Mucosa of rectum (tissue), 2 donors: ENCODE measurements at regions not wholly inside any gene's neighbourhood (a gene's known extent, or its start where the extent isn't known, plus 50 kb on each side); places are given as distances from the start of the nearest gene placed in this dataset.
"Not testable (repeated sequence)": the region's sequence is repeated elsewhere in the genome, so short reads cannot be mapped to it uniquely, and the experiment has no call there.

ENCODE experiments used
- H3K27ac ChIP-seq, 2 donors: one replicate each; pipeline ENCODE4 v1.7.0; 2013; ENCODE audit warnings: inconsistent platforms in 2 of 2, low read depth in 2 of 2, low read length in 2 of 2
- H3K27me3 ChIP-seq, 2 donors: one replicate each; pipeline ENCODE4 v1.7.0; 2013; ENCODE audit warnings: low read length in 2 of 2; ENCODE audit not compliant: control insufficient read depth in 2 of 2, insufficient read depth in 2 of 2
- H3K36me3 ChIP-seq, 2 donors: one replicate each; pipeline ENCODE4 v1.7.0; 2013; ENCODE audit warnings: low read length in 2 of 2; ENCODE audit not compliant: control insufficient read depth in 2 of 2, insufficient read depth in 2 of 2
- H3K4me1 ChIP-seq, 2 donors: one replicate each; pipeline ENCODE4 v1.7.0; 2013; ENCODE audit warnings: low read length in 2 of 2, mild to moderate bottlenecking in 1 of 2; ENCODE audit not compliant: control insufficient read depth in 2 of 2, insufficient read depth in 2 of 2
- H3K4me3 ChIP-seq, 2 donors: one replicate each; pipeline ENCODE4 v1.7.0; 2013; ENCODE audit warnings: low read length in 2 of 2
- H3K9ac ChIP-seq, 2 donors: one replicate each; pipeline ENCODE4 v1.7.0; 2013; ENCODE audit warnings: low read length in 2 of 2, low read depth in 1 of 2, mild to moderate bottlenecking in 1 of 2
- H3K9me3 ChIP-seq, 2 donors: one replicate each; pipeline ENCODE4 v1.7.0; 2013; ENCODE audit warnings: low read length in 2 of 2; ENCODE audit not compliant: control insufficient read depth in 2 of 2
- donor health status: healthy.
- donor health status: Normal muscosa, but diverticular disease.

DNA sequence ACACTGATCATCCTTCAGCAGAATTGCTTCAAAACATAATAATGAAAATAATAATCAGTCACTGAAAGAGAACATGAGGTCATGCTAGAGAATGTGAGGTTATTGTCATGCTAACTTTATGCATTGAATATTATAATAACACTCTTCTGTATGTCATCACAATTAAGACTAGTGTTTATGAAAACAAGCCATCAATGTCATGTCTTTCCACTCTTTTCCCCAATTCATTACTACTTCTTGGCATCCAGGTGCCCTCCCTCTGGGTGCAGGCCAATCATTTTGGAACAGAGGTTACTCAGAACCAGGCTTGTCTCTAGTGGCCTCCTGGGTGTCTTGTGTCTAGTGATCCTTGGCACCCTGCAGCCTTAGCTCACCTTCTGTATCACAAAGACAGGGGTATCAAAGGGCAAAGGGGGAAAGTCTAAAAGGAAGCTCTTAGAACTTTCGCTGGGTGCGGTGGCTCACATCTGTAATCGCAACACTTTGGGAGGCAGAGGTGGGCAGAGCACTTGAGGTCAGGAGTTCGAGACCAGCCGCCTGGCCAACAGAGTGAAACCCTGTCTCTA is 217.6 kb upstream of the PIK3R1 start:
- no peak overlapping the region for H3K4me3 ChIP-seq
- H3K36me3 ChIP-seq, result no peaks in the 10 kb centered on the region
- H3K27ac ChIP-seq, result no peak overlapping the region
- H3K9ac ChIP-seq, result no peak overlapping the region
- no peaks in the 10 kb centered on the region for H3K27me3 ChIP-seq
- H3K4me1 ChIP-seq, result peaks cover 0 to 4% of the 10 kb centered on the region in 2 donors
- H3K9me3 ChIP-seq, result no peaks in the 10 kb centered on the region

DNA sequence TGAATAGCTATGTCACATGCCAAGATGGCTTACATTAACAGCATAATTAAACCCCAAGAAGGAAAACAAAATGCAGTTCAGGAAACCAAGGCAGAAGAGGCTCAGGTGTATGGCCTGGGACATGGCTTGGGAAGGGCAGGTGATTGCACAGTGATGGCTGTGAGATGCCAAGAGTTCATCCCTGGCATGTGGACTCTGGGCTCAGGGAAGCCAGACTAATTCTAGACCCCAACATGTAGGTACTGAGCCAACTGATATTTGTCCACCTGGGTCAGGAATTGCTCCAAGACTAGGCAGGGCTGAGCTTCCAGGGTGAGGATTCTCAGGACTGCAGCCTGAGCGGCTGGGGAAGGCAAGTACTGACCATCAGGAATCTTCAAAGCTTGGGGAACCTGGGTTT is 218.4 kb upstream of the PIK3R1 start:
- no peaks in the 10 kb centered on the region for H3K9me3 ChIP-seq
- H3K4me3 ChIP-seq, result no peak overlapping the region
- H3K27ac ChIP-seq, result no peak overlapping the region
- no peak overlapping the region for H3K9ac ChIP-seq
- H3K4me1 ChIP-seq, result peaks cover 0 to 6% of the 10 kb centered on the region in 2 donors
- no peaks in the 10 kb centered on the region for H3K36me3 ChIP-seq
- no peaks in the 10 kb centered on the region for H3K27me3 ChIP-seq

DNA sequence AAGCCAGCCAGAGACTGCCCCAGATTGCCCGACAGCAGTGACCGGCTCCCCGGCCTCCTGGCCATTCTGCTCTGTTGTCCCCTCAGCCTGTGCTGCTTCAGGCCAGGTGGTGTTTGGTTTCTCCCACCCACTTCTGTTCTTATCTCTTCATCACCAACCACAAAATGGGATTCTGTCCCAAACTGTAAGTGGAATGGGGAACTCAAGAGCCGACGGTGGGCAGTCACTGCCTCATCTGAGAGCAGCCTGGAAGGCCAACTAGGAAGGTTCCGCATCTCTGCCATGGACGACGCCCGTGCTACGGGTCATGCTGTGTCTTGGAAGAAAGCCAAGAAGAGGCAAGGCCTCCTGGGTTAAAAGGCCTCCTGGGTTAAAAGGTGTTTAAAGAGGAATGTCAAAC is 219.0 kb upstream of the PIK3R1 start:
- no peak overlapping the region for H3K4me3 ChIP-seq

DNA sequence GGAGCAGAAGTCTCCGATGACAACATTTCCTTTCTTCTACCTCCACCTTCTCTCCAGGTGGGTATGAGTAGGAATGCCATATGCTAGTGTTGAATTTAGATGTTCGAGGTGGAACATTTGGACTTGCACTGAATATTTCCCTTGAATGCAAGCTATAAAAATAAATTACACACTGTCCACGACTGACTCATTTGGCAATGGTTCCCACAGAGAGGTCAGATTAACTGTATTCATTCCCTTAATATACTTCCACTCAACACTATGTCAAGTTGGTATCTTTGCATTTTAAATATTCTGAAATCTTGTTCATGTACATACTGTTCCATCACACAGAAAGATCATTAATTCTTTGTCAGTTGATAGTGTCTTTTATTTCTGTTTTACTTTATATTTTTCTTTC is 222.6 kb upstream of the PIK3R1 start:
- Histone ChIP-seq H3K9ac (no peak overlapping the region), H3K36me3 (no peaks in the 10 kb centered on the region), H3K27ac (no peak overlapping the region), H3K4me1 (peaks cover 0 to 3% of the 10 kb centered on the region in 2 donors), H3K4me3 (no peak overlapping the region), H3K9me3 (no peaks in the 10 kb centered on the region), H3K27me3 (no peaks in the 10 kb centered on the region)

More for the DNA sequence above, 219.0 kb upstream of the PIK3R1 start:
- H3K27ac ChIP-seq, result no peak overlapping the region
- H3K36me3 ChIP-seq, result no peaks in the 10 kb centered on the region
- peaks cover 0 to 6% of the 10 kb centered on the region in 2 donors for H3K4me1 ChIP-seq
- H3K27me3 ChIP-seq, result no peaks in the 10 kb centered on the region
- no peaks in the 10 kb centered on the region for H3K9me3 ChIP-seq
- no peak overlapping the region for H3K9ac ChIP-seq

DNA sequence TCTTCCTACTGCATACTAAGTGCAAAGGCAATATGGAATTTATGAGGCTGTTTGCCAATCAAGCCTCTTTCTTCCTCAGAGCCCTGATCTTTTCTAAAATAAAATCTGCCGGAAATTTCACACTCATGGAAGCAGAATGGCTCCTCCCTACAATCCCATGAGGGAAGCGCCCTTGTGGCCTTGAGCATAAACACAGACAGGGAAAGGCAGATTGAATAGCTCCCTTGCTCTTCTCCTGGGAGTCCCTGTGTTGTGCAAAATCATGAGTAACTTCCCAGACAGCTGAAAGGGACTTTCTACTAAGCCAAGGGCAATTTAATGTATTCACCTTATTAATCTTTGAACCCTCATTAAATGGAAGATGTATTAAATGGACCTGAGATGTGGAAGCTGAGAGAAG is 226.1 kb upstream of the PIK3R1 start:
- H3K36me3 ChIP-seq, result no peaks in the 10 kb centered on the region
- no peaks in the 10 kb centered on the region for H3K9me3 ChIP-seq
- H3K27ac ChIP-seq, result no peak overlapping the region
- H3K27me3 ChIP-seq, result no peaks in the 10 kb centered on the region
- H3K9ac ChIP-seq, result no peak overlapping the region
- peaks cover 0 to 3% of the 10 kb centered on the region in 2 donors for H3K4me1 ChIP-seq
- no peak overlapping the region for H3K4me3 ChIP-seq

DNA sequence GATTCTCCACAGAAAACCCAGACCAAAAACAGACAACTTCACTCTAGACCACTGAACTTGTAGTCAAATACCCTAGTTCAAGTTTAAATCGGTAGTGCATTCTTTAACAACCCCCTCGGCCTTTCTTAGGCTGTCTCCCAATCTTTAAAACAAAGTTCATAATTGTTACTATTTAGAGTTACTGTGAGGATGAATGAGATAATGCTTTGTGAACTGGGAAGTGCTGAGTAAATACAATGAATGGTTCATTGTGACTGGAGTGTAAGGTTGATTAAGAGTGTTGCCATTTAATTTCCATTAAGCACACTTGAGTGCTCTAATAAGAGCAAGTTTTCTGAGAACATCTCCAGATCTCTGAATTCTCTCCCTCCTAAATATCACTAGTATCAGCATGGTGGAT is 228.8 kb upstream of the PIK3R1 start:
- Histone ChIP-seq H3K36me3 (no peaks in the 10 kb centered on the region), H3K27ac (no peak overlapping the region), H3K9me3 (no peaks in the 10 kb centered on the region), H3K9ac (no peak overlapping the region), H3K4me1 (peaks cover 0 to 3% of the 10 kb centered on the region in 2 donors), H3K4me3 (no peak overlapping the region), H3K27me3 (no peaks in the 10 kb centered on the region)

DNA sequence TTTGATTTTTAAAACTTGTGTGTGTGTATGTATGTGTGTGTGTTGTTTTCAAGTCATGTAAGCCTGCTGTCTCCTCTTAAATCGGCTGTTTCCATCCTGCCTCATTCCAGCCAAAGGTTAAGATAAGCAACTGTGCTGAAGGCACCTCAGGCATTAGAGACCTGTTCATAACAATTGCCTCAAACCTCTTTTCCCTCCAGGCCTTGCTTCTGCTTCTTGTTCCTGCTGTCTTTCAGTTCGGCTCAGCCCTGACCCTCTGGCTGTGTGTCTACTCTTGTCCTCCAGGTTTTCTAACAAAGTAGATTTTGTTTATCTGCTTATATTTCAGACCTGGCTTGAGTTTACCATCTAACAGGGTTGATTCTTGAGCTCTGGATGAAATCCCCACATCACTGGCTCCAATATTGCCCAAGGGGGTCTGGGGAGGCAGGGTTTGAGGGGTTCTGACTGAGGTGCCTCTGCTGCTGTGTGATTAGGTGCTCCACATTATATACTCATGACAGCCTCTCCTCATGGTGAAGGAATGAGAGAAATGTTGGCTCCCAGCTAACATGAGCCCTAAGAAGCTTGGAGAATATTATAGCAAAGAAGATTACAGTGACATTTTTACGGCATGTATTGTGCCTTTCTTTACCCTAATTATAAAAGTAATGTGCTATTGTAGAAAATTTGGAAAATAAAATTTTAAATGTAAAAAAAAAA is 229.7 kb upstream of the PIK3R1 start:
- Histone ChIP-seq H3K9ac (no peak overlapping the region), H3K4me3 (no peak overlapping the region), H3K27ac (no peak overlapping the region), H3K4me1 (peaks cover 0 to 3% of the 10 kb centered on the region in 2 donors), H3K9me3 (no peaks in the 10 kb centered on the region), H3K27me3 (no peaks in the 10 kb centered on the region), H3K36me3 (no peaks in the 10 kb centered on the region)

DNA sequence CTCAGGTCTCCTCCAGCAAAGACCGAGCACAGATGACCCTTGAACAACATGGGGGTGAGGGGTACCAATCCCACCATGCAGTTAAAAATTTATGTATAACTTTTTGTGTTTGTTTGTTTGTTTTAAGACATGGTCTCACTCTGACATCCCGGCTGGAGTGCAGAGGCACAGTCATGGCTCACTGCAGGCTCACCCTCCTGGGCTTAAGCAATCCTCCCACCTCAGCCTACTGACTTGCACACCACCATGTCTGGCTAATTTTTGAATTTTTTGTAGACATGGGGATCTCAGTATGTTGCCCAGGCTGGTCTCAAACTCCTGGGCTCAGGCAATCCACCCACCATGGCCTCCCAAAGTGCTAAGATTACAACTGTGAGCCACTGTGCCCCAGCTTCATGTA is 231.0 kb upstream of the PIK3R1 start:
- peaks cover 0 to 3% of the 10 kb centered on the region in 2 donors for H3K4me1 ChIP-seq
- no peaks in the 10 kb centered on the region for H3K27me3 ChIP-seq
- H3K27ac ChIP-seq, result no peak overlapping the region
- no peaks in the 10 kb centered on the region for H3K9me3 ChIP-seq
- no peak overlapping the region for H3K9ac ChIP-seq
- no peak overlapping the region for H3K4me3 ChIP-seq
- H3K36me3 ChIP-seq, result no peaks in the 10 kb centered on the region

DNA sequence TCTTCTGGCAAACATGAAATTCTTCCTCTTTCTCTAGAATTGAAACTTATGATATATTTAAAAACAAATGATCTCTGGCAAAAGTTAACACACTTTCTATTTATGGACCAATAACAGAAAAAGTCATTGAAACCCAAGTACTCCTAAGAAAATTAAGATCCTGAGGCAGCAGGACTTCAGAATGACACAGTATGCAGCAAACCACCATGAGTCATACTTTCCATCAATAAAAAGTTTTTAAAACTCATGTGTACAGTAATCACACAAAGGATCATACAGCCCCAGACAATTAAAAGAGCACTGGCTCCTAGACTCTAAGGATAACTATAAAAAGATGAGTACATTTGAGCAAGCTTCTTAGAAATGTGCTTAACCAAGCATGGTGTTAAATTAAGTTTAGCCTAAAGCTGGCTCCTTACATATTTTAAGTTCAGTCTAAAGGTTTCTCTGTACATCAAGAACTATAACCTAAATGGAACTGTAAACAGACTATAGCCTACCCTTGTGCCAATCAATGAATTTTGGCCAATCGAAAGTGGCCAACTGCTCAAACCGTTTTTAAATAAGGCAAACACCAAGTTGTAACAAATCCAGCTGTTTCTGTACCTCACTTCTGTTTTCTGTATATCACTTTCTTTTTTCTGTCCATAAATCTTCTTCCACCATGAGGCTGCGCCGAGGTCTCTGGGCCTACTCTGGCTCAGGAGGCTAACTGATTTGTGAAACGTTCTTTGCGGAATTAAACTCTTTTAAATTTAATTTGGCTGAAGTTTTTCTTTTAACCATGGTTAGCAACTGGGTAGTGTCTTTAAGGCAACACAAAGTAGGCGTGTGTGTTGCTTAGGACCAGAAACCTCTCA is 232.1 kb upstream of the PIK3R1 start:
- Histone ChIP-seq H3K4me3 (no peak overlapping the region), H3K36me3 (no peaks in the 10 kb centered on the region), H3K27ac (no peak overlapping the region)

DNA sequence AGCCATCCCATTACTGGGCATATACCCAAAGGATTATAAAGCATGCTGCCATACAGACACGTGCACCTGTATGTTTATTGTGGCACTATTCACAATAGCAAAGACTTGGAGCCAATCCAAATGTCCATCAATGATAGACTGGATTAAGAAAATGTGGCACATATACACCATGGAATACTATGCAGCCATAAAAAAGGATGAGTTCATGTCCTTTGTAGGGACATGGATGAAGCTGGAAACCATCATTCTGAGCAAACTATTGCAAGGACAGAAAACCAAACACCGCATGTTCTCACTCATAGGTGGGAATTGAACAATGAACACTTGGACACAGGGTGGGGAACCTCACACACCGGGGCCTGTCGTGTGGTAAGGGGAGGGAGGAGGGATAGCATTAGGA is 233.4 kb upstream of the PIK3R1 start:
- not testable (repeated sequence) for H3K9me3 ChIP-seq, H3K4me1 ChIP-seq, H3K36me3 ChIP-seq, H3K9ac ChIP-seq, H3K27me3 ChIP-seq, H3K4me3 ChIP-seq, H3K27ac ChIP-seq

More for the DNA sequence above, 232.1 kb upstream of the PIK3R1 start:
- H3K4me1 ChIP-seq, result peaks cover 0 to 3% of the 10 kb centered on the region in 2 donors
- no peak overlapping the region for H3K9ac ChIP-seq
- no peaks in the 10 kb centered on the region for H3K27me3 ChIP-seq
- H3K9me3 ChIP-seq, result no peaks in the 10 kb centered on the region
